T-helper 2 cell treated with Interferon-gamma antibody and Interleukin-4, amounts not matched to agents 5 μg/mL and 100 μg/mL, for 36 hours (primary cell): ENCODE measurements at regions not wholly inside any gene's neighbourhood (a gene's known extent, or its start where the extent isn't known, plus 50 kb on each side); places are given as distances from the start of the nearest gene placed in this dataset.

Source experiments
- DNase-seq: peaks from one replicate; pipeline ENCODE4 v3.0.0; 2021; ENCODE audit warnings: low spot score
- H3K27ac Mint-ChIP-seq: one replicate; pipeline ENCODE4 v1.8.0; 2021; ENCODE audit warnings: mild to moderate bottlenecking, mixed read lengths
- H3K27me3 Mint-ChIP-seq: one replicate; pipeline ENCODE4 v1.8.0; 2021; ENCODE audit warnings: low read depth, mixed read lengths
- H3K36me3 Mint-ChIP-seq: one replicate; pipeline ENCODE4 v1.8.0; 2021; ENCODE audit warnings: low read depth, mixed read lengths
- H3K4me1 Mint-ChIP-seq: one replicate; pipeline ENCODE4 v1.8.0; 2021; ENCODE audit warnings: low read depth, mixed read lengths
- H3K4me3 Mint-ChIP-seq: one replicate; pipeline ENCODE4 v1.8.0; 2022; ENCODE audit warnings: mild to moderate bottlenecking, moderate library complexity, mixed read lengths
- H3K9me3 Mint-ChIP-seq: one replicate; pipeline ENCODE4 v1.8.0; 2021; ENCODE audit warnings: mixed read lengths

DNA sequence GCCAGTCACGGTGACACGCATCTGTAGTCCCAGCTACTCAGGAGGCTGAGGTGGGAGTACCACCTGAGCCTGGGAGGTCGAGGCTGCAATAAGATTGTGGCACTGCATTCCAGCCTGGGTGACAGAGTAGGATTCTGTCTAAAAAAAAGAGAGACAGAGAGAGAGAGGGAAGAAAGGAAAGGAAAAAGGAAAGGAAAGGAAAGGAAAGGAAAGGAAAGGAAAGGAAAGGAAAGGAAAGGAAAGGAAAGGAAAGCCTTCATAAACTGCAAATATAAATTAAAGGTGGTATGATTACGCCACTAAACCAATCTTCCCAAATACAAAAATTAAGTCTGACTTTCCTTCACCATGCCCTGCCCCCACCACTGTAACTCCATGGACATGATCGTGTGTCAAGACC is 259.3 kb upstream of the GATB start:
- Mint-ChIP-seq H3K4me3 (no peak overlapping the region), H3K9me3 (no peaks in the 10 kb centered on the region), H3K36me3 (no peaks in the 10 kb centered on the region), H3K27ac (no peak overlapping the region), H3K27me3 (peaks cover 11% of the 10 kb centered on the region), H3K4me1 (peaks cover 2% of the 10 kb centered on the region)
- no peak for DNase-seq

DNA sequence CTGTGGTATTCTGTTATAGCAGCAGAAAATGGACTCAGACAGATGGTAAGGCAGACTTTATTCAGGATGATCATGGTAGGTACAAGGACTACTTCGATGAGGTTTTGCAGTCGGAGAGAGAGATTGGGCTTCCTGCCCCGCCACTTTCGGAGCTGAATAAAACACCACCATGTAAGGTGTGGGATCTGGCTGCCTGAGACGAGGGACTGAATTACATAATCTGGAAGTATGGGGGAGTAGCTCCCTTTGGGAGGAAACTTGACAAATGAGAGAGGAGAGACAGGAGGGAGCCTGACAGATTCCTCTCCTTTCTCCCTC is 255.5 kb upstream of the GATB start:
- Mint-ChIP-seq H3K4me1 (peaks cover 20% of the 10 kb centered on the region), H3K4me3 (no peak overlapping the region), H3K36me3 (peaks cover 2% of the 10 kb centered on the region), H3K27ac (no peak overlapping the region), H3K9me3 (no peaks in the 10 kb centered on the region), H3K27me3 (peaks cover 11% of the 10 kb centered on the region)
- no peak for DNase-seq

DNA sequence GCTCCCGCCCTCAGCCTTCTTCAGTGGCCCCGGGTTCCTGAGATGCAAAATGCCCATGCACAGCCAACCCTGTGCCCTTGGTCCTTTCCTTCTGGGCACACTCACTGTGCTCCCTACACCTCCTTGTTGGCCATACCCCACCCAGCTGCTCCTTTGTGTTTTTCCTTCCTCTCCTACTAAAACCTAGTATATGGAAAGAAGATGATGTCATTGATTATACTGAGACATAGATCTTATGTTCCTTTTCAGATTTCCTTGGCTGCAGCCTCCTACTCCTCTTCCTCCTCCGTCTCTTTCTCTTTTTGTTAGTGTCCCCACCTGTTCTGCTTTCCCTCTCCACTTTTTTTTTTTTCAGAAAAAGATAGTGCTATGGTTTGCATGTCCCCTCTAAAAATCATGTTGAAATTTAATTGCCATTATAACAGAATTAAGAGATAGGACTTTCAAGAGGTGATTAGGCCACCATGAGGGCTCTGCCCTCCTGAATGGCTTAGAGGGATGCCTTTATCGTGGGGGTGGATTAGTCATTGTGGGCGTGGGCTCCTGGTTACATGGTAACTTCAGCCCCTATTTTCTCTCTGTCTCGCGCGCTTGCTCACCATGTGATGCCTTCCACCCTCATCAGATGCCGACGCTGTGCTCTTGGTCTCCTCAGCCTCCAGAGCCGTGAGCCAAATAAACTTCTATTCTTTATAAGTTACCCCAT is 254.9 kb upstream of the GATB start:
- peaks cover 25% of the 10 kb centered on the region for H3K4me1 Mint-ChIP-seq
- peaks cover 11% of the 10 kb centered on the region for H3K27me3 Mint-ChIP-seq
- H3K9me3 Mint-ChIP-seq: no peaks in the 10 kb centered on the region
- H3K27ac Mint-ChIP-seq: no peak overlapping the region
- no peak overlapping the region for H3K4me3 Mint-ChIP-seq
- DNase-seq: no peak
- H3K36me3 Mint-ChIP-seq: peaks cover 2% of the 10 kb centered on the region

DNA sequence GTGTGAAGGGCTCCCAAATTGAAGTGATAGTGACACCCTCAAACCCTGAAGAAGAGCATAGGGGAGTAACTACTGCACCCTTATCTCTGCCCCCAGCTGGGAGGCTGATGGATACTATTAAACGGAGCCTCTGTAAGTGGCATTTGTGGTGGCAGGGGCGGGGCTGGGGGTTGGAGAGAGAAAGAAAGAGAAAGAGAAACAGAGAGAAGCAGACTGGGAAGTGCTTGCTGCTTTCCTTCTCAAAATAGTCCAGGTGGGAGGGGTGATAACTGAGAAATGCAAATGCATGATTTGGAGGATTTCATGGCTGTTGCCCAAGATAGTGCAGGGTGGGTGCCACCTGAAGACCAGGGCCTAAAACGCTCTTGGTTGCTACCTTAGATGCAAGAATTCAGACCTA is 253.5 kb upstream of the GATB start:
- peak overlapping the region; percentile 58 for H3K4me3 Mint-ChIP-seq
- peaks cover 2% of the 10 kb centered on the region for H3K36me3 Mint-ChIP-seq
- no peaks in the 10 kb centered on the region for H3K9me3 Mint-ChIP-seq
- peaks cover 12% of the 10 kb centered on the region for H3K27me3 Mint-ChIP-seq
- peak; percentile 10 for DNase-seq
- peak overlapping the region; percentile 13 for H3K27ac Mint-ChIP-seq
- peaks cover 31% of the 10 kb centered on the region for H3K4me1 Mint-ChIP-seq

DNA sequence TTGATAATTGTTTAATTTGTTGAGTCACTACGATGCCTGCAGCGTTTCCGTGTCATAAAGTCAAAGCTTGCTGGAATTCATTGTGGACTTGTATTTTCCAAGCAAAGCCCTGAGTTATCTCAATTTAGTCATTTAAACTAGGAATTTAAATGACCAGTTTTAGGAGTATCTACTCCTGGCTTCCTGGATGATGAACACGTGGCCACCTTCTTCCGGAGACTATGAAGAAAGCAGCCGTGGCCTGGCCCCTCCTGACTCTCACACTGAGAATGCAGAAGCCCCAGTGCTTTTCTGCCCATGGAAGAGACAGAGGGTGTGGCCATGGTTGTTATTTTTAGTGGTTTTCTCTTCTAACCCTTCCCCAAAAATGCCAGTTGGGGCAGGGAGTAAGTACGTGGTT is 250.7 kb upstream of the GATB start:
- DNase-seq: no peak

DNA sequence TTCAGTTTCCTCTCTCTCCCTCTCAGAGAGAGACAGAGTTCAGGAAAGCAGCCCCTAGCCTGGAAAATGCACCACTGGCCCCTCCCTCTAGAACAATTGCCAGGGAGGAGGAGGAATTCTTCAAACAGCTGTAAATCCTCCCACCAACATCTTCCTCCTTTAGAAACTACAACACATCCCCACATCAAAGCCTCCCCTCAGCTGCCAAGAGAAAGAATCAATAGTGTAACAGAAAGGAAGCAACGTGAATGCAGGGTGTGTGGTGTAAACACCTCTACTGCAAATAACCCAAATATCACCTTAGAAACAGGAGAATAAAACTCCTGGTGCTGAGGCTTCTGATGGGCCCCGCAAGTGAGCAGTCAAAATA is 249.9 kb upstream of the GATB start:
- peak overlapping the region; percentile 65 for H3K4me3 Mint-ChIP-seq

More for the DNA sequence above, 250.7 kb upstream of the GATB start:
- Mint-ChIP-seq H3K36me3 (peaks cover 2% of the 10 kb centered on the region), H3K4me1 (peaks cover 31% of the 10 kb centered on the region), H3K27me3 (peaks cover 11% of the 10 kb centered on the region), H3K4me3 (no peak overlapping the region), H3K9me3 (no peaks in the 10 kb centered on the region), H3K27ac (no peak overlapping the region)

DNA sequence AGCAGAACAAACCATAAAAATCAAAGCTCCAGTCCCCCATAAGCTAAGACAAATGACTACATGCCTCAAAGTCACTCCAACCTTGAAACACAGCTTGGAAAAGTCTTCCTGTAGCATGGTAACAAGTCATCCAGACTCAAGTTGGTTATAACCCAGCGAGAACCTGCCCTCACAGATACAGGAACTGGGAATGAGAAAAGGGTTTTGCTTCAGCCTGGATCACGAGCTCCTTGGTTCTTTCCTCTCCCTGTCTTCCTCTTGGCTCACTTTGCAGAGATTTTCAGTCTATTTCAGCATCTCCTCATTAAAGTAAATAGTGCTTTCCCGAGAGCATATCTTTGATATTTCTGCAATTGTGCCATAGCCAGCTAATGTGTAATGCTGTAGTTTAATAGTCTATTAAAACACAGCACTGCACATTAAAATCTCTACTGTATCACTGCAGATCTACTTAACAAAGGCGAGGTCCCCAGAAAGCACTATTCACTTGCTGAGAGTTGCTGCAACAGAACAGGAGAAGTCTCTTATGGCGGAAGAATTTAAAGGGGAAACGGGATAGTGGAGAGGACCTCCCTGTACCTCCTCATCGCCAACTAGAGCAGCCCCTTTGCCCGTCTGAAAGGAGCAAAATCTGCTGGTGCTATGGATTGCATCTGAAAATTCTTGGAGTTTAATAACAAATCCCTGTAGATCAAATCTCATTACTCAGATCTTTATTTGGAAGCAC is 249.3 kb upstream of the GATB start:
- Mint-ChIP-seq H3K27ac (no peak overlapping the region), H3K4me1 (peaks cover 31% of the 10 kb centered on the region), H3K27me3 (peaks cover 13% of the 10 kb centered on the region), H3K4me3 (no peak overlapping the region), H3K9me3 (no peaks in the 10 kb centered on the region), H3K36me3 (peaks cover 2% of the 10 kb centered on the region)
- no peak for DNase-seq

More for the DNA sequence above, 249.9 kb upstream of the GATB start:
- Mint-ChIP-seq H3K4me1 (peaks cover 31% of the 10 kb centered on the region), H3K9me3 (no peaks in the 10 kb centered on the region), H3K36me3 (peaks cover 2% of the 10 kb centered on the region), H3K27ac (peak overlapping the region; percentile 66), H3K27me3 (peaks cover 13% of the 10 kb centered on the region)
- DNase-seq: no peak

DNA sequence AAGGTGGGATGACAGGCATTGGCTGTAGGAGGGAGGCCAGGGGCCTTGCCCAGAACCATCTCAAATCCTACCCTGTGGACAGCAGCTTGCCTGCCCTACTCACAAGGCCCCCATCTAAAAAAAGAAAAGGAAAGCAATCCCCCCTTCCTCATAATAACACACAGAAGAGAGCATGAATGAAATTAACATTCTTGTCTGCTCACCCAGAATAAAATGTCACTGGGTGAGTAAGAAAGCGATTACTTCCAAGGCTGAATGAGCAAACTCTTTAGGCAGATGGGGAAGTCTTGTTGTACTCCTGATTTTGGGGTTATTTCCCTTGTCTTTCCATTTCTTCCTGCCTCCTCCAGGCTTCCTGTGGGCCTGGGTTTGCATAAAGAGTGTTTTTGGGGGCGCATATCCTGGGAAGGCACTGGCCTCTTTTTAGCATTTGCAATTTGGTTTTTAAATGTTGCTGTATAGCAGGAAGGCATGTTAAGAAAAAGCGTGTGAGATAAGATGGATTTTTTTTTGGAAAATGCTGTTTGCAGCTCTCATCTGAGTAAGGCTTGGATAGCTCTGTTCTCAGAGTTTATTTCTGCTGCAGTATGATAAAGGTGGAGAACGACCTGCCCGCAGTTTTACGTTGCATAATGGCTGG is 248.3 kb upstream of the GATB start:
- H3K9me3 Mint-ChIP-seq: no peaks in the 10 kb centered on the region
- H3K4me3 Mint-ChIP-seq: no peak overlapping the region
- no peak for DNase-seq
- H3K27ac Mint-ChIP-seq: no peak overlapping the region
- no peaks in the 10 kb centered on the region for H3K36me3 Mint-ChIP-seq
- H3K4me1 Mint-ChIP-seq: peaks cover 24% of the 10 kb centered on the region
- peaks cover 17% of the 10 kb centered on the region for H3K27me3 Mint-ChIP-seq

DNA sequence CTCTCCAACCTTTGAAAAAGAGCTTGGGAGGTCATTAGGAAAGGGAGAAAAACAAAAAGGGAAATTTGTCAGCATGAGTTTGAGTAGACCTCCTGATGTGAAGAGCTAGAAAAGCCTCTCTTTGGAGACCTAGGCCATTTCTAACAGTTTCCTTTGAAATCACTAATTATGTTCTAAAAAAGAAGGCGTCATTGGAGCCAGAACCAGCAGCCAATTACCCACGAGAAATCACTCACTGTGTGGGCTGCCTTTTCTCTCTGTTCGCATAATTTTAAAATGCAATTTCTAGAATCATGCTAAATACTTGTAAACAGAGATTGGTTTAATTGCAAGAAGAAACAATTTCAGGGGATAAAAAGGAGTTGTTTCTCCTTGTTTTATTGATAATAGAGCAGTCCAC is 246.3 kb upstream of the GATB start:
- no peak overlapping the region for H3K27ac Mint-ChIP-seq
- DNase-seq: no peak
- no peaks in the 10 kb centered on the region for H3K9me3 Mint-ChIP-seq
- peaks cover 25% of the 10 kb centered on the region for H3K4me1 Mint-ChIP-seq
- peaks cover 21% of the 10 kb centered on the region for H3K27me3 Mint-ChIP-seq
- no peak overlapping the region for H3K4me3 Mint-ChIP-seq
- H3K36me3 Mint-ChIP-seq: no peaks in the 10 kb centered on the region

DNA sequence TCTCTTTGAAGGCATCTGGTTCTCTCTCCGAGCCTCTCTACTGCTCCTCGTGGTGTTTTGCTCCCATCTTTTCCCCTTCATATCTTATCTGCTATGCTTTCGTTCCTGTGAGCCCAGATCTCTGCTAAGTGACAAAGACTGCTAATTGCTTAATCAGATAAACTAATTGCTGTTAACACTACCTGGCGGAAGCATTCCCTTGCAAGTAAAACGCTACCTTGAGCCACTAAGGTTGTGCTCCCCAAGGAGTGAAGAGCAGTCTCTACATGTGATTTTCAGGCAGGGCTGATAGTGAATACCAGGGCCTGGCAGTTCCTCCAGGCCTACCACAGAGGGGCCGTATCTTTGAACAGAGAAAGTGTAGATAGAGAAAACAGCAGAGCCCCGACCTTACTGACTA is 244.0 kb upstream of the GATB start:
- H3K36me3 Mint-ChIP-seq: no peaks in the 10 kb centered on the region

DNA sequence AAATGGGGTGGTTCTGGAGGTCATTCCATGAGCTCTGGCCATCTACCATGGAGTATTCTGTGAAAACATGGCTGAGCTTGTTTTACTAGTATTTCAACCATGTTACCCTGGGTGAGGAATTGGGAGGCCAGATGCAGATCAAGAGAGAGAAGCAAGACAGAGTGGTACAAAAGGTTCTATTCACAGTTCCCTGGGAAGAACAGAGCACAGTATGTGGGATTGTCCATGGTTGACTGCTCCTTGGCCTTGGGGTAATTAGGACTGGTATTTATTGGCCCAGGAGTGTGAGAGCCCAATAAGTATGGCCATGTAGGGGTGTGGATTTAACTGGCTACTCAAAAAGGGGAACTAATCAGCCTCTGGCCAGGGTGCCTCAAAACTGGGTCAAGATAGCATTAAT is 239.7 kb upstream of the GATB start:
- H3K4me3 Mint-ChIP-seq: no peak overlapping the region
- H3K9me3 Mint-ChIP-seq: no peaks in the 10 kb centered on the region
- peaks cover 7% of the 10 kb centered on the region for H3K4me1 Mint-ChIP-seq
- no peaks in the 10 kb centered on the region for H3K36me3 Mint-ChIP-seq
- no peak overlapping the region for H3K27ac Mint-ChIP-seq
- DNase-seq: no peak
- H3K27me3 Mint-ChIP-seq: peaks cover 8% of the 10 kb centered on the region

More for the DNA sequence above, 244.0 kb upstream of the GATB start:
- H3K4me1 Mint-ChIP-seq: peaks cover 7% of the 10 kb centered on the region
- no peak for DNase-seq
- H3K4me3 Mint-ChIP-seq: no peak overlapping the region
- H3K9me3 Mint-ChIP-seq: no peaks in the 10 kb centered on the region
- no peak overlapping the region for H3K27ac Mint-ChIP-seq
- H3K27me3 Mint-ChIP-seq: peaks cover 21% of the 10 kb centered on the region

DNA sequence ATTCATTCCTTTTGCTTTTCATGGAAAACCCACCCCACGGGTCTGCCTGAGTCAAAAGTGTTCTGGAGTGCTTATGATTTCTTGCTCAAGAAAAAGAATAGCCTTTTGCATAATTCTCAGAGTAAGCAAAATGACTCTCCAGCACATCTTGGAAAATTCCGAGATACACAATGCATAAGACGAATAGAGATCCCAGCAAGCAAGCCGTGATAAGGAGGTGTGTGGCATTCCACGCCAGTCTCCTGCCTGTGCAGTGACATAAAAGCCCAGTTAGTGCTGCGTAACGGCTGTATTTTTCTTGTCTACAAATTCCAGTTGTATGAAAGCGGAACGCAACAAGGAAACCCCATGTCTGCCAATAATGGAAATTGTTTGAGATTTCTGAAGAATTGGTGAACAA is 237.9 kb upstream of the GATB start:
- Mint-ChIP-seq H3K36me3 (peaks cover 2% of the 10 kb centered on the region), H3K4me3 (no peak overlapping the region), H3K9me3 (no peaks in the 10 kb centered on the region), H3K27ac (no peak overlapping the region), H3K27me3 (peaks cover 5% of the 10 kb centered on the region), H3K4me1 (peaks cover 12% of the 10 kb centered on the region)
- no peak for DNase-seq

DNA sequence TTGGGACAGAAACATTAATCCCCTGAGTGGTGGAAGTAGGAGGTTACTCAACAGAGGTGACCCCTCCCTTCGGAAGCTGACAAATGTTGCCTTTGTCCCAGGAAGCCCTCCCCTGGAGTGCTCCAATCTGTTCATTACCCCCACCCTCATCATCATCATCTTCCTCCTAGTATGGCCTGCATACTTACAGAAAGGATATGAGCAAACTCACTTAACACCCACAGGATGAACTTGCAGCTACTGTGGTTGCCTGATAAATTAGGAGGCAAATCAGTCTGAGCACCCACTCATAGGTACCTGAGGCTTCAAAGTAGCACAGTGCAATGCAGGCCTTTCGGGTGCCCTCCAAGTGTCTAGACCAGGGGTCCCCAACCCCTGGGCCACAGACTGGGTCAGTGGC is 236.7 kb upstream of the GATB start:
- peaks cover 2% of the 10 kb centered on the region for H3K36me3 Mint-ChIP-seq
- no peak for DNase-seq
- H3K9me3 Mint-ChIP-seq: no peaks in the 10 kb centered on the region
- H3K4me3 Mint-ChIP-seq: no peak overlapping the region
- H3K27ac Mint-ChIP-seq: no peak overlapping the region
- H3K4me1 Mint-ChIP-seq: peaks cover 11% of the 10 kb centered on the region
- no peaks in the 10 kb centered on the region for H3K27me3 Mint-ChIP-seq

DNA sequence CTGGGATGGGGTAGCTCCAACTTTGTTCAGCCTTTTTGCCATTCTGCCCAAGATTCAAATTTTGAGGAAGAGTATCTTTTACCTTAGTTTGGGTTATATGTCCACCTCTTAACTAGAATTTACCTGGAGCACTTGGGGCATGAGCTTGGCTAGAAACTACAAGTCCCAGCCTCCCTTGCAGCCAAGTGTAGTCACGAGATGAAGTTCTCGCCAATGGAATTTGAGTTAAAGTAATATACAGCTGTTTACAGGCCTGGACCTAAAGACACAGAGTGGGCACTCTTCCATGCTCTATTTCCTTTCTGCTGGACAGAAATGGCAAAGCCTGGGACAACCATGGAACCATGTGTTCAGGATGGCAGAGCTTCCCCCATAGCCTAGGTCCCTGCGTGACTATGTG is 233.6 kb upstream of the GATB start:
- Mint-ChIP-seq H3K27ac (no peak overlapping the region), H3K9me3 (no peaks in the 10 kb centered on the region)

More for the DNA sequence above, 233.6 kb upstream of the GATB start:
- no peak for DNase-seq
- Mint-ChIP-seq H3K27me3 (no peaks in the 10 kb centered on the region), H3K36me3 (peaks cover 2% of the 10 kb centered on the region), H3K4me1 (peaks cover 30% of the 10 kb centered on the region), H3K4me3 (no peak overlapping the region)
